ENCODE measurements at regions not wholly inside any gene's neighbourhood (a gene's known extent, or its start where the extent isn't known, plus 50 kb on each side); places are given as distances from the start of the nearest gene placed in this dataset.

DNA sequence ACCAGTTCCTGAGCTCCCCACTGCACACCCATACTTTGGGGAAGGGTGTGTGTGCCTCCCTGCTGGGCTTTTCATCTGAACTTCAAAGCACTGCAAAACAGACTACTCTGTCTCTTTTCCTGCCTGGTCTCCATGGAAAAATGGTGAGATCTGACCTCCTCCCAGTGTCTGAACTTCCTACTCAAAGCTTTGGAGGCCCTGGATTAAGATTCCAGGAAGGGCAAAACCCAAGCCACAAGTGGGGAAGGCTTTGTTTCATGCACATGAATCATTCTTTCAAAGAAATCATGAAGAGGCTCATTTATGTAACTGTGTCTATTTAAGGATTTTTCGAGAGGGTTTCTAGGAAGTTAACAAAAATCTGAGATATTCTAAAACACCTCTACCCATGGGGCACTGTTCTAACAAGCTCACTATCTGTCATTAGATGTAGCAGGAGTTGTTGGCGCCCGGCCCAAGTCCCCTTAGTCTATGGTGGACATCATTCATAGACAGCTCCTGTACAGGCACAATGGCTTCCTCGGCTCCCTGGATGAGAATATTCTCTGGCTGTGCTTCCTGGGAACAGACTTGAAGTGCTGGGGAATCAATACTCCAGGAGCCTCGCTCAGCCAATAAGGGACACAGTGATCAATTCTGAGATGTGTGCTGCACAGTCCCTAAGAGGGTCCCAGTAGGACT, 224.0 kb downstream of the KTN1 start:
- no peak for ATAC-seq

DNA sequence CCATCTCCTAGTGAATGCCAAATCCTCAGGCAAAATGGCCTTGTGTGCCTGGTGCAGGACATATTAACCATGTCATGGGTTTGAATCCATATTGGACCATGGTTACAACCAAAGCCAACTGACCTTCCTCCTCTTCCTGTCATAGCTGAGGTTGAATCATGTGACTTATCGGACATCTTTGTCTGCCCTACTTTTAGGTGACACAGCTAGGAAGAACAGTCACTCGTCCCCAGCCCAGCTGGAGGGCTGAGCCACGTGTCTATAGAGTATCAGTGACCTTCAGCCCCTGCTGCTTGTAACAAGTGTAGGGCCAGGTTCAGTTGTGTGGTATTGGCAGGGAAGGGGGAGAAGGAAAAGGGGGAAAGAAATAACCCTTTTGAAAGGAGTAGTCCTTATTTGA, 225.2 kb downstream of the KTN1 start:
- TF ChIP-seq, protein P1, sequence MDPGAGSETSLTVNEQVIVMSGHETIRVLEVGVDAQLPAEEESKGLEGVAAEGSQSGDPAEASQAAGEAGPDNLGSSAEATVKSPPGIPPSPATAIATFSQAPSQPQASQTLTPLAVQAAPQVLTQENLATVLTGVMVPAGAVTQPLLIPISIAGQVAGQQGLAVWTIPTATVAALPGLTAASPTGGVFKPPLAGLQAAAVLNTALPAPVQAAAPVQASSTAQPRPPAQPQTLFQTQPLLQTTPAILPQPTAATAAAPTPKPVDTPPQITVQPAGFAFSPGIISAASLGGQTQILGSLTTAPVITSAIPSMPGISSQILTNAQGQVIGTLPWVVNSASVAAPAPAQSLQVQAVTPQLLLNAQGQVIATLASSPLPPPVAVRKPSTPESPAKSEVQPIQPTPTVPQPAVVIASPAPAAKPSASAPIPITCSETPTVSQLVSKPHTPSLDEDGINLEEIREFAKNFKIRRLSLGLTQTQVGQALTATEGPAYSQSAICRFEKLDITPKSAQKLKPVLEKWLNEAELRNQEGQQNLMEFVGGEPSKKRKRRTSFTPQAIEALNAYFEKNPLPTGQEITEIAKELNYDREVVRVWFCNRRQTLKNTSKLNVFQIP (CRISPR knock-in tag; IDR thresholded peaks at IDR 0.05; ENCODE audit: borderline replicate concordance, low read depth), result no peak
- TF ChIP-seq RARB (CRISPR knock-in tag; IDR thresholded peaks at IDR 0.05) (no peak), ESRRG (CRISPR knock-in tag; IDR thresholded peaks at IDR 0.05) (no peak), ISL1 (CRISPR knock-in tag; IDR thresholded peaks at IDR 0.05) (no peak), GLIS3 (CRISPR knock-in tag; IDR thresholded peaks at IDR 0.05) (no peak), TOX (CRISPR knock-in tag; IDR thresholded peaks at IDR 0.05; ENCODE audit: borderline replicate concordance) (no peak), ZNF70 (CRISPR knock-in tag; IDR thresholded peaks at IDR 0.05) (no peak), SNAI2 (CRISPR knock-in tag; IDR thresholded peaks at IDR 0.05) (no peak)
- TF ChIP-seq, protein P2, sequence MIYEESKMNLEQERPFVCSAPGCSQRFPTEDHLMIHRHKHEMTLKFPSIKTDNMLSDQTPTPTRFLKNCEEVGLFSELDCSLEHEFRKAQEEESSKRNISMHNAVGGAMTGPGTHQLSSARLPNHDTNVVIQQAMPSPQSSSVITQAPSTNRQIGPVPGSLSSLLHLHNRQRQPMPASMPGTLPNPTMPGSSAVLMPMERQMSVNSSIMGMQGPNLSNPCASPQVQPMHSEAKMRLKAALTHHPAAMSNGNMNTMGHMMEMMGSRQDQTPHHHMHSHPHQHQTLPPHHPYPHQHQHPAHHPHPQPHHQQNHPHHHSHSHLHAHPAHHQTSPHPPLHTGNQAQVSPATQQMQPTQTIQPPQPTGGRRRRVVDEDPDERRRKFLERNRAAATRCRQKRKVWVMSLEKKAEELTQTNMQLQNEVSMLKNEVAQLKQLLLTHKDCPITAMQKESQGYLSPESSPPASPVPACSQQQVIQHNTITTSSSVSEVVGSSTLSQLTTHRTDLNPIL (CRISPR knock-in tag; IDR thresholded peaks at IDR 0.05; ENCODE audit: low read depth), result no peak
- TF ChIP-seq, protein P3, sequence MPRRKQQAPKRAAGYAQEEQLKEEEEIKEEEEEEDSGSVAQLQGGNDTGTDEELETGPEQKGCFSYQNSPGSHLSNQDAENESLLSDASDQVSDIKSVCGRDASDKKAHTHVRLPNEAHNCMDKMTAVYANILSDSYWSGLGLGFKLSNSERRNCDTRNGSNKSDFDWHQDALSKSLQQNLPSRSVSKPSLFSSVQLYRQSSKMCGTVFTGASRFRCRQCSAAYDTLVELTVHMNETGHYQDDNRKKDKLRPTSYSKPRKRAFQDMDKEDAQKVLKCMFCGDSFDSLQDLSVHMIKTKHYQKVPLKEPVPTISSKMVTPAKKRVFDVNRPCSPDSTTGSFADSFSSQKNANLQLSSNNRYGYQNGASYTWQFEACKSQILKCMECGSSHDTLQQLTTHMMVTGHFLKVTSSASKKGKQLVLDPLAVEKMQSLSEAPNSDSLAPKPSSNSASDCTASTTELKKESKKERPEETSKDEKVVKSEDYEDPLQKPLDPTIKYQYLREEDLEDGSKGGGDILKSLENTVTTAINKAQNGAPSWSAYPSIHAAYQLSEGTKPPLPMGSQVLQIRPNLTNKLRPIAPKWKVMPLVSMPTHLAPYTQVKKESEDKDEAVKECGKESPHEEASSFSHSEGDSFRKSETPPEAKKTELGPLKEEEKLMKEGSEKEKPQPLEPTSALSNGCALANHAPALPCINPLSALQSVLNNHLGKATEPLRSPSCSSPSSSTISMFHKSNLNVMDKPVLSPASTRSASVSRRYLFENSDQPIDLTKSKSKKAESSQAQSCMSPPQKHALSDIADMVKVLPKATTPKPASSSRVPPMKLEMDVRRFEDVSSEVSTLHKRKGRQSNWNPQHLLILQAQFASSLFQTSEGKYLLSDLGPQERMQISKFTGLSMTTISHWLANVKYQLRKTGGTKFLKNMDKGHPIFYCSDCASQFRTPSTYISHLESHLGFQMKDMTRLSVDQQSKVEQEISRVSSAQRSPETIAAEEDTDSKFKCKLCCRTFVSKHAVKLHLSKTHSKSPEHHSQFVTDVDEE (CRISPR knock-in tag; IDR thresholded peaks at IDR 0.05), result no peak
- TF ChIP-seq, protein P4, sequence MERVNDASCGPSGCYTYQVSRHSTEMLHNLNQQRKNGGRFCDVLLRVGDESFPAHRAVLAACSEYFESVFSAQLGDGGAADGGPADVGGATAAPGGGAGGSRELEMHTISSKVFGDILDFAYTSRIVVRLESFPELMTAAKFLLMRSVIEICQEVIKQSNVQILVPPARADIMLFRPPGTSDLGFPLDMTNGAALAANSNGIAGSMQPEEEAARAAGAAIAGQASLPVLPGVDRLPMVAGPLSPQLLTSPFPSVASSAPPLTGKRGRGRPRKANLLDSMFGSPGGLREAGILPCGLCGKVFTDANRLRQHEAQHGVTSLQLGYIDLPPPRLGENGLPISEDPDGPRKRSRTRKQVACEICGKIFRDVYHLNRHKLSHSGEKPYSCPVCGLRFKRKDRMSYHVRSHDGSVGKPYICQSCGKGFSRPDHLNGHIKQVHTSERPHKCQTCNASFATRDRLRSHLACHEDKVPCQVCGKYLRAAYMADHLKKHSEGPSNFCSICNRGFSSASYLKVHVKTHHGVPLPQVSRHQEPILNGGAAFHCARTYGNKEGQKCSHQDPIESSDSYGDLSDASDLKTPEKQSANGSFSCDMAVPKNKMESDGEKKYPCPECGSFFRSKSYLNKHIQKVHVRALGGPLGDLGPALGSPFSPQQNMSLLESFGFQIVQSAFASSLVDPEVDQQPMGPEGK (CRISPR knock-in tag; IDR thresholded peaks at IDR 0.05; ENCODE audit: borderline replicate concordance), result no peak
- no peak for ATAC-seq

More for the DNA sequence above, 224.0 kb downstream of the KTN1 start:
- TF ChIP-seq ZNF8 (CRISPR knock-in tag; IDR thresholded peaks at IDR 0.05) (no peak), RARB (CRISPR knock-in tag; IDR thresholded peaks at IDR 0.05) (no peak), GLIS3 (CRISPR knock-in tag; IDR thresholded peaks at IDR 0.05) (no peak), ZFP3 (CRISPR knock-in tag; IDR thresholded peaks at IDR 0.05) (no peak), ARNTL (CRISPR knock-in tag; IDR thresholded peaks at IDR 0.05; ENCODE audit: borderline replicate concordance, low read depth) (no peak), ESRRG (CRISPR knock-in tag; IDR thresholded peaks at IDR 0.05) (no peak), ZNF70 (CRISPR knock-in tag; IDR thresholded peaks at IDR 0.05) (no peak), ZNF565 (CRISPR knock-in tag; conservative IDR thresholded peaks at IDR 0.05; ENCODE audit: low read depth) (no peak)
- TF ChIP-seq, protein P1 (CRISPR knock-in tag; IDR thresholded peaks at IDR 0.05; ENCODE audit: borderline replicate concordance, low read depth), result no peak
- TF ChIP-seq, protein P3 (CRISPR knock-in tag; IDR thresholded peaks at IDR 0.05), result no peak

Data from SK-N-SH treated with all-trans-retinoic acid at 6 μM for 48 hours (cell line).